UCSD-AML1 (cell line): ENCODE measurements at regions not wholly inside any gene's neighbourhood (a gene's known extent, or its start where the extent isn't known, plus 50 kb on each side); places are given as distances from the start of the nearest gene placed in this dataset.

Source experiments
- DNase-seq: peaks from one replicate; lab custom pipeline; 2025; ENCODE audit not compliant: unreplicated experiment; lab: John Stamatoyannopoulos, UW

GRCh38 chr7:95668504-95669018, 72.2 kb upstream of the PDK4 start:
- no peak for DNase-seq

GRCh38 chr7:95662987-95663386, 66.7 kb upstream of the PDK4 start:
- DNase-seq: no peak

- no peak for DNase-seq
These were observed 63.7 kb upstream of the PDK4 start for GRCh38 chr7:95660023-95660434.

- DNase-seq: no peak
These were observed 62.4 kb upstream of the PDK4 start for GRCh38 chr7:95658676-95659075.

GRCh38 chr7:95649546-95649945, 53.2 kb upstream of the PDK4 start:
- no peak for DNase-seq

GRCh38 chr7:95646350-95646749, 50.0 kb upstream of the PDK4 start:
- no peak for DNase-seq
